ENCODE measurements at regions not wholly inside any gene's neighbourhood (a gene's known extent, or its start where the extent isn't known, plus 50 kb on each side); places are given as distances from the start of the nearest gene placed in this dataset.
"Not testable (repeated sequence)": the region's sequence is repeated elsewhere in the genome, so short reads cannot be mapped to it uniquely, and the experiment has no call there.

GRCh38 chr1:198404632-198405031, 135.8 kb downstream of the ATP6V1G3 start:
- peak; percentile 79 for TF ChIP-seq NFYB (IDR thresholded peaks at IDR 0.05; ENCODE audit: extremely low read depth, insufficient read length)
- TF ChIP-seq CC2D1A (IDR thresholded peaks at IDR 0.05): peak; percentile 36; the same call in 1 of the 2 replicates
- peak; percentile 72 for TF ChIP-seq ASH1L (IDR thresholded peaks at IDR 0.05; ENCODE audit: borderline replicate concordance, low read depth, partially characterized antibody)
- H3K9me3 ChIP-seq (replicated peaks; ENCODE audit: control insufficient read depth, insufficient read depth, low read depth, low read length); POLR2A ChIA-PET; FAIRE-seq; H2AFZ ChIP-seq (ENCODE audit: low read depth, low read length); H3K9me1 ChIP-seq (ENCODE audit: control insufficient read depth, insufficient read depth, low read length); H3K4me3 ChIP-seq; H3K4me2 ChIP-seq (ENCODE audit: insufficient read depth, low read length); H3K4me1 ChIP-seq (replicated peaks in 1 of 2; ENCODE audit: control insufficient read depth in 2 of 2, insufficient read depth in 2 of 2, low read length in 2 of 2); H4K20me1 ChIP-seq (replicated peaks; ENCODE audit: control insufficient read depth, insufficient read depth, low read length); in situ Hi-C loops (cut with MboI); H3K79me2 ChIP-seq (ENCODE audit: control insufficient read depth, insufficient read depth, low read length); H3K27ac ChIP-seq (ENCODE audit: extremely low read depth, low read depth, low read length); intact Hi-C loops (cut with micrococcal nuclease); H3K9ac ChIP-seq (ENCODE audit: insufficient read depth in 1 of 2, low read depth in 2 of 2, low read length in 2 of 2); H3K27me3 ChIP-seq (ENCODE audit: control insufficient read depth in 2 of 2, insufficient read depth in 2 of 2, low read length in 2 of 2); BruUV-seq (replicated peaks); H3K36me3 ChIP-seq (ENCODE audit: control insufficient read depth, insufficient read depth, low read length); DNase-seq (ENCODE audit: extremely low read depth in 1 of 4, low spot score in 3 of 4); ATAC-seq; CTCF ChIA-PET (ENCODE audit: low intra/inter-chr PET ratio): not testable (repeated sequence)
- 10% methylated on average over 8 of the region's 8 CpGs for WGBS (ENCODE audit: insufficient coverage, low coverage, missing lambda C conversion rate)

GRCh38 chr1:198400063-198400462, 140.4 kb downstream of the ATP6V1G3 start:
- intact Hi-C loops (cut with micrococcal nuclease): no loop called here
- no peak for DNase-seq (ENCODE audit: extremely low read depth in 1 of 4, low spot score in 3 of 4)
- Histone ChIP-seq H3K36me3 (ENCODE audit: control insufficient read depth, insufficient read depth, low read length) (no peaks in the 10 kb centered on the region), H3K79me2 (ENCODE audit: control insufficient read depth, insufficient read depth, low read length) (no peaks in the 10 kb centered on the region), H3K4me3 (no peak overlapping the region), H4K20me1 (replicated peaks; ENCODE audit: control insufficient read depth, insufficient read depth, low read length) (no peaks in the 10 kb centered on the region), H3K4me1 (replicated peaks in 1 of 2; ENCODE audit: control insufficient read depth in 2 of 2, insufficient read depth in 2 of 2, low read length in 2 of 2) (no peaks in the 10 kb centered on the region), H3K27me3 (ENCODE audit: control insufficient read depth in 2 of 2, insufficient read depth in 2 of 2, low read length in 2 of 2) (no peaks in the 10 kb centered on the region), H2AFZ (ENCODE audit: low read depth, low read length) (no peak overlapping the region), H3K9me1 (ENCODE audit: control insufficient read depth, insufficient read depth, low read length) (no peaks in the 10 kb centered on the region), H3K4me2 (ENCODE audit: insufficient read depth, low read length) (no peak overlapping the region), H3K27ac (ENCODE audit: extremely low read depth, low read depth, low read length) (no peak overlapping the region), H3K9ac (ENCODE audit: insufficient read depth in 1 of 2, low read depth in 2 of 2, low read length in 2 of 2) (no peak overlapping the region), H3K9me3 (replicated peaks; ENCODE audit: control insufficient read depth, insufficient read depth, low read depth, low read length) (no peaks in the 10 kb centered on the region)
- no peak for ATAC-seq
- ChIA-PET POLR2A (interaction anchor here (0.7 kb wide), 1 partner anchor 282 kb away, joined by 3 read pairs; no protein-coding TSS in a partner anchor), CTCF (ENCODE audit: low intra/inter-chr PET ratio) (no interaction called here)
- BruUV-seq (replicated peaks): no TSS peak
- 6% methylated on average over 4 of the region's 4 CpGs for WGBS (ENCODE audit: insufficient coverage, low coverage, missing lambda C conversion rate)
- no peak for FAIRE-seq
- in situ Hi-C loops (cut with MboI): no loop called here
- TF ChIP-seq ZNF24 (IDR thresholded peaks at IDR 0.05) (no peak), HDAC8 (tag; IDR thresholded peaks at IDR 0.05) (no peak), PKNOX1 (IDR thresholded peaks at IDR 0.05) (no peak), EHMT2 (IDR thresholded peaks at IDR 0.05) (no peak), NCOA1 (IDR thresholded peaks at IDR 0.05; ENCODE audit: low read depth) (no peak), ZEB2 (IDR thresholded peaks at IDR 0.05) (no peak), TEAD2 (tag; IDR thresholded peaks at IDR 0.05) (no peak), NFIC (IDR thresholded peaks at IDR 0.05) (no peak), ZMIZ1 (IDR thresholded peaks at IDR 0.05; ENCODE audit: low read depth in 2 of 2, low read length in 2 of 2) (no peak), KLF1 (tag; IDR thresholded peaks at IDR 0.05) (no peak), RBM17 (IDR thresholded peaks at IDR 0.05; ENCODE audit: borderline replicate concordance, low read depth, low read length) (no peak), HOXB6 (CRISPR knock-in tag; IDR thresholded peaks at IDR 0.05; ENCODE audit: borderline replicate concordance) (no peak)
